ENCODE measurements at regions not wholly inside any gene's neighbourhood (a gene's known extent, or its start where the extent isn't known, plus 50 kb on each side); places are given as distances from the start of the nearest gene placed in this dataset.

DNA sequence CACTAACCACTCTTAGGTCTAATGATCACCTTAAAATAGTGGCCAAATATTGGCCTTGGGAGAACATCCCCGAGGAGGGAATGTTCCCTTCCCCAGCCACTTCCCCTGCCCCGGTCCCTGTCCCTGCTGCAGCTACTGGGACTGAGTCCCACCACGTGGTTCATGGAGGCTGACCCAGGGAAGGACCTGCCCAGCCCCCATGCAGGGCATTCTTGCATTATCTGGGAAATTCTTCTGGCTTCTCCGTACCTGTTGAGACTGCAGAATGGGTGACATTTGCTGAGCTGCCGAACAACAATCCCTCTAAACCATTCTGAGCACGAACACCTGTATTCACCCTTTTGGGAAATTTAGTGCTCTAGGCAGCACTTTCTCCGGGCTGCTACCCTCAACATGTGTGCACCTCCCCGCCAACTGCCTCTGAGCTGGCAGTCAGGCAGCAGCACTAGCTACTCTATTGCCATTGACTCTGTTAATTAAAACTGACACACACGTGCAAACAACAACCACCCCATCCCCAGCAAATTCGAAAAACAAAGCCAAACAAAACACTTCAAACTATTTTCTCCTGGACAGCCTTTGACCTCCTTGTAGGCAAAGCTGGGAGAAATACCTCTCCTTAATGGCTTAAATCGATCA lies 567.4 kb upstream of the MKI67 start:
- TF ChIP-seq, protein P1, sequence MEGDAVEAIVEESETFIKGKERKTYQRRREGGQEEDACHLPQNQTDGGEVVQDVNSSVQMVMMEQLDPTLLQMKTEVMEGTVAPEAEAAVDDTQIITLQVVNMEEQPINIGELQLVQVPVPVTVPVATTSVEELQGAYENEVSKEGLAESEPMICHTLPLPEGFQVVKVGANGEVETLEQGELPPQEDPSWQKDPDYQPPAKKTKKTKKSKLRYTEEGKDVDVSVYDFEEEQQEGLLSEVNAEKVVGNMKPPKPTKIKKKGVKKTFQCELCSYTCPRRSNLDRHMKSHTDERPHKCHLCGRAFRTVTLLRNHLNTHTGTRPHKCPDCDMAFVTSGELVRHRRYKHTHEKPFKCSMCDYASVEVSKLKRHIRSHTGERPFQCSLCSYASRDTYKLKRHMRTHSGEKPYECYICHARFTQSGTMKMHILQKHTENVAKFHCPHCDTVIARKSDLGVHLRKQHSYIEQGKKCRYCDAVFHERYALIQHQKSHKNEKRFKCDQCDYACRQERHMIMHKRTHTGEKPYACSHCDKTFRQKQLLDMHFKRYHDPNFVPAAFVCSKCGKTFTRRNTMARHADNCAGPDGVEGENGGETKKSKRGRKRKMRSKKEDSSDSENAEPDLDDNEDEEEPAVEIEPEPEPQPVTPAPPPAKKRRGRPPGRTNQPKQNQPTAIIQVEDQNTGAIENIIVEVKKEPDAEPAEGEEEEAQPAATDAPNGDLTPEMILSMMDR (IDR thresholded peaks at IDR 0.05): no peak
- no peak overlapping the region for H3K9ac ChIP-seq
- no peaks in the 10 kb centered on the region for H3K27me3 ChIP-seq (ENCODE audit: control insufficient read depth, insufficient read depth, low read length)

DNA sequence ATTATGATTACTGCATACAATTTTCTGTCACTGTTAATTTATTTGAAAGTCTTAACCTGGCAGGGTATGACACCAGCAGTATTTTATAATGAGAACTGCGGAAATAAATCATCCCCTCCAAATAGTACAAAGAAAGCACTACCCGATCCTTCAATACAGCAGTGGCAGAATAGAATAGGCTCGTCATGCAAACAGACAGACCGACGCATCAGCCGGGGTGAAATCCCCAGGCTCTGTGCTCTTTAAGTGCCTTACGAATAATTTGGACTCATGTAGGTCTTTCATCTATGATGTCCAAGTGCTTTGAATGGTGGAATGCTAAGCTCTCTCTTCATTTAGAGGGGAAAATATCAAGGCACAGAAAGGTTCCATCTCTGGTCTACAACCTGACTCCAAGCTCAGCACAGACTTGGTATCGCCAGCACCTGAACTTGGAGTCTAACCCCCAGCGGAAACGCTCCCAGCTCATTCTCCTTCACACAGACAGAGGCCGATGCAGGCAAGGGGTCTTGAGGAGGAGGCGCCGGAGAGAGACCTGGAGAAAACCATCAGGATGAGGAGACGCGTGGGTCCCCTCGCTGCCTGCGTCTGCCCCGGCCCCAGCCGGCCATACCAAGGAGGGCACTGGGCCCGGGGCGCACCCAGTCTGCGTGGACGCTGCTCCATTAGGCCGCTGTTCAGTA lies 568.1 kb upstream of the MKI67 start:
- Histone ChIP-seq H3K4me2 (ENCODE audit: low read length) (no peak overlapping the region), H3K4me3 (ENCODE audit: low read depth, low read length) (no peak overlapping the region), H3K36me3 (ENCODE audit: control insufficient read depth, insufficient read depth, low read length) (no peaks in the 10 kb centered on the region), H3K27me3 (ENCODE audit: control insufficient read depth, insufficient read depth, low read length) (no peaks in the 10 kb centered on the region), H3K9ac (no peak overlapping the region), H3K27ac (no peak overlapping the region), H3K4me1 (no peaks in the 10 kb centered on the region), H3K79me2 (no peaks in the 10 kb centered on the region), H2AFZ (no peak overlapping the region), H3K9me3 (ENCODE audit: control insufficient read depth, low read length) (no peaks in the 10 kb centered on the region)
- TF ChIP-seq, protein P1 (IDR thresholded peaks at IDR 0.05): no peak

More for the DNA sequence above, 567.4 kb upstream of the MKI67 start:
- H3K4me2 ChIP-seq (ENCODE audit: low read length): no peak overlapping the region
- no peaks in the 10 kb centered on the region for H3K79me2 ChIP-seq
- no peak overlapping the region for H3K27ac ChIP-seq
- no peaks in the 10 kb centered on the region for H3K4me1 ChIP-seq
- no peak overlapping the region for H3K4me3 ChIP-seq (ENCODE audit: low read depth, low read length)
- no peaks in the 10 kb centered on the region for H3K9me3 ChIP-seq (ENCODE audit: control insufficient read depth, low read length)
- no peak overlapping the region for H2AFZ ChIP-seq
- H3K36me3 ChIP-seq (ENCODE audit: control insufficient read depth, insufficient read depth, low read length): no peaks in the 10 kb centered on the region

DNA sequence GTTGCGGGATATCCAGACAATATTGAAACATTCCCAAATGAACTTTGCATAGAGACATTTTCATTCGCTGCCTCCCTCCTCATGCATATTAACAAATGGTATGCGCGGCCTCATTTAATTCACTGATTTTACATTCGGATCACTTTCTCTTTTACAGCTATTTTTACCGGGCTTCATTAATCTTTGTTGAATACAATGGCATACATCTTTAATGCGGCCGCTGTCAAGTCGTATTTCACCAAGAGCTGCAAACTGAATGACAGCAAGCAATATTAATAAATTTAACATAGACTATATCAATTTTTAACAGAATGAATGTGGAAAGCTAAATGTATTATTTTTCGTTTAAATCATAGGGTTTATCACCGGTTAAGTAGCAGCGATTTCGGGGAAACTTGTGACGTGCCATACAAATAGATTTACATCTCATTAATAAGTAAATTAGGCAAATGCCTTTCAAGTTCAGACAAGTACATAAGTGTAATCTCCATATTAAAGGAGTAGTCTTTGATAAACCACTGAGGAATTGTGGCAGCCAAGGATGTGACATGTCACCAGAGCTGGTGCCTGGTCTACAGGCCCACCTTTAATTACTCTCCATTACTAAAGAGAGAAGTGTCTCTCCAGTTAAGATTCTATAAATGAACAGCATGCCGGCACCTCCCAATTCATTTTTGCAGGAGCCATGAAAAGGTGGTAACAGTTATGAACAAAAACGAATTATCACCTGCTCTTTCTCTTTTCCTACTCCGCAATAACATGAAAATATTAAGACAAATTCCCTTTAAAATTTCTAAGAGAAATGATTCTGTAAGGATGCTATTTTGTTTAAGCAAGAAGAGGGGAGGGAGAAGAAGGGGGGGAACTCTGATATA lies 568.9 kb upstream of the MKI67 start:
- Histone ChIP-seq H3K27ac (no peak overlapping the region), H3K4me2 (ENCODE audit: low read length) (no peak overlapping the region), H2AFZ (no peak overlapping the region), H3K9me3 (ENCODE audit: control insufficient read depth, low read length) (no peaks in the 10 kb centered on the region), H3K79me2 (no peaks in the 10 kb centered on the region), H3K9ac (no peak overlapping the region), H3K36me3 (ENCODE audit: control insufficient read depth, insufficient read depth, low read length) (no peaks in the 10 kb centered on the region), H3K27me3 (ENCODE audit: control insufficient read depth, insufficient read depth, low read length) (no peaks in the 10 kb centered on the region), H3K4me1 (no peaks in the 10 kb centered on the region), H3K4me3 (ENCODE audit: low read depth, low read length) (no peak overlapping the region)
- TF ChIP-seq, protein P1 (IDR thresholded peaks at IDR 0.05): no peak

DNA sequence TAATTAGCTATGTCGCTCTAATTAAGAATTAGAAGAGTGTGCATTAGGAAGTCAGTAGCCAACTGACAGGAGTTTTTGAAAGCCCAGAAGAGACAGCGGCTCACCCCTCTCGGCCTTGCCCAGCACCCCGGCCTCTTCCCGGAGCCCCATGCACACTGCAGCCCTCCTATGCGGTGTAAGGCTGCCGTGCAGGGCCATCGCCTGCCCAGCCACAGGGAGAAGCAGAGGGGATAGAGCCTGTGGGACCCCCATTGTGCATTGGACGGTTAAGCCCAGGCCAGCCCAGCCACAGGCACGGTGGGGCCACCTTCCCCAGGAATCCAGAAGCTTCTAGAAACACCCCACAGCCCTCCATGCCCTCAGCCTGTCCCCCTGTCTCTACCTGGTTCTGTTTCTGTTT lies 569.7 kb upstream of the MKI67 start:
- Histone ChIP-seq H3K9me3 (ENCODE audit: control insufficient read depth, low read length) (no peaks in the 10 kb centered on the region), H3K27me3 (ENCODE audit: control insufficient read depth, insufficient read depth, low read length) (no peaks in the 10 kb centered on the region), H3K79me2 (no peaks in the 10 kb centered on the region), H3K36me3 (ENCODE audit: control insufficient read depth, insufficient read depth, low read length) (no peaks in the 10 kb centered on the region), H3K27ac (no peak overlapping the region), H3K4me1 (no peaks in the 10 kb centered on the region), H2AFZ (no peak overlapping the region), H3K9ac (no peak overlapping the region), H3K4me2 (ENCODE audit: low read length) (no peak overlapping the region), H3K4me3 (ENCODE audit: low read depth, low read length) (no peak overlapping the region)
- TF ChIP-seq, protein P1 (IDR thresholded peaks at IDR 0.05): no peak

Measured in parathyroid adenoma (tissue), 2 donors.